GM23248 (cell line): ENCODE measurements at regions not wholly inside any gene's neighbourhood (a gene's known extent, or its start where the extent isn't known, plus 50 kb on each side); places are given as distances from the start of the nearest gene placed in this dataset.

Experiments used
- EZH2 ChIP-seq: fragments of 200-600 bp; sonication (generic); IDR thresholded peaks from 2 replicates; pipeline ENCODE4 v1.6.1; 2018; ENCODE audit warnings: antibody characterized with exemption, mild to moderate bottlenecking; ENCODE audit not compliant: insufficient read depth, poor library complexity, severe bottlenecking
- EZH2phosphoT487 ChIP-seq: fragments of 200-600 bp; sonication (generic); IDR thresholded peaks from 2 replicates; pipeline ENCODE4 v1.6.1; 2018; ENCODE audit warnings: antibody characterized with exemption, moderate library complexity, mild to moderate bottlenecking, low read depth; ENCODE audit not compliant: insufficient read depth

GRCh38 chr3:177812492-177812891 is 615.2 kb upstream of the TBL1XR1 start:
- no peak for TF ChIP-seq EZH2
- TF ChIP-seq EZH2phosphoT487 = no peak
